ENCODE measurements at regions not wholly inside any gene's neighbourhood (a gene's known extent, or its start where the extent isn't known, plus 50 kb on each side); places are given as distances from the start of the nearest gene placed in this dataset.

DNA sequence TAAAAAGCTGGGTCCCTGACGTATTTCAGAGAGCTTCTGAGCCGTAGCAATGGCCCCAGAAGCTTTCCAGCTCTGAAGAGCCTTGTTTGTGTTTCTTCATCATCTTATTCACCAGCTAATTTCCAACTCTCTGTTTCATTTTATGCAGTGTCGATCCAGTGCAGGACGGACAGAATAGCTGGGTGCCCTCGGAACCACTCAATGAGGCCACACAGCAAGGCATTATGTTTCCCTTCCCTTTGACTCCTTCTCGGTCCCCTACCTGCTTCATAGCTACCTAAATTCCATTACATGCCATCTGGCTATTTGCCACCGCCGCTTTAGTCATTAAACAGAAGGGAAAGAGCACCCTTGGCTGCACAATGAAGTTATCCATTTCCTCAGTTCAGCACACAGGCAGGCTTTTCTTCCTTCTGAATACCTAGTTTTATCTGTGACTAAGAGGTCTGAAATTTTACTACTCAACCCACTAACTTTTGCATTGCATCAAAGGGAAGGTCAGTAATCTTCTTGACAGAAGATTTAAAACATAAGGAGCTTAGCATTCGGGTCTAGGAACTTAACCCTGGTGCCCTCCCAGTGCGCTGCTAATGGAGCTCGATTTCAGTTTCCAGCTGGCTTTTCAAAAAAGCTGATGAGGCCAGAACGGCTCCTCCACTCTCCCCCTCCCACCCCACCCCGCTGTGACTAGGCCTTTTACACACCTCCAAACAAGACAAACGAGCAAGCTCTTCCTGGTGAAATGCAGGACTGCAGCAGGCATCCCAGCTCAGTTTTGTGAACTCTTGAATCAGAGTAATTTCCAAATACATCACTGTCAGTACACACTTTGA lies 176.8 kb downstream of the GXYLT1 start:
- intact Hi-C loops (cut with micrococcal nuclease) = no loop called here
- Mint-ChIP-seq H3K9me3 (no peaks in the 10 kb centered on the region), H3K27ac (no peak overlapping the region), H3K4me1 (no peaks in the 10 kb centered on the region), H3K4me3 (no peak overlapping the region), H3K36me3 (ENCODE audit: low read depth) (no peaks in the 10 kb centered on the region), H3K27me3 (peaks cover 2% of the 10 kb centered on the region)
- TF ChIP-seq, protein P1, sequence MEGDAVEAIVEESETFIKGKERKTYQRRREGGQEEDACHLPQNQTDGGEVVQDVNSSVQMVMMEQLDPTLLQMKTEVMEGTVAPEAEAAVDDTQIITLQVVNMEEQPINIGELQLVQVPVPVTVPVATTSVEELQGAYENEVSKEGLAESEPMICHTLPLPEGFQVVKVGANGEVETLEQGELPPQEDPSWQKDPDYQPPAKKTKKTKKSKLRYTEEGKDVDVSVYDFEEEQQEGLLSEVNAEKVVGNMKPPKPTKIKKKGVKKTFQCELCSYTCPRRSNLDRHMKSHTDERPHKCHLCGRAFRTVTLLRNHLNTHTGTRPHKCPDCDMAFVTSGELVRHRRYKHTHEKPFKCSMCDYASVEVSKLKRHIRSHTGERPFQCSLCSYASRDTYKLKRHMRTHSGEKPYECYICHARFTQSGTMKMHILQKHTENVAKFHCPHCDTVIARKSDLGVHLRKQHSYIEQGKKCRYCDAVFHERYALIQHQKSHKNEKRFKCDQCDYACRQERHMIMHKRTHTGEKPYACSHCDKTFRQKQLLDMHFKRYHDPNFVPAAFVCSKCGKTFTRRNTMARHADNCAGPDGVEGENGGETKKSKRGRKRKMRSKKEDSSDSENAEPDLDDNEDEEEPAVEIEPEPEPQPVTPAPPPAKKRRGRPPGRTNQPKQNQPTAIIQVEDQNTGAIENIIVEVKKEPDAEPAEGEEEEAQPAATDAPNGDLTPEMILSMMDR (IDR thresholded peaks at IDR 0.05) = no peak
- ATAC-seq (ENCODE audit: low read depth) (no peak), DNase-seq (no peak)
- ChIA-PET POLR2A (no interaction called here), CTCF (no interaction called here)

DNA sequence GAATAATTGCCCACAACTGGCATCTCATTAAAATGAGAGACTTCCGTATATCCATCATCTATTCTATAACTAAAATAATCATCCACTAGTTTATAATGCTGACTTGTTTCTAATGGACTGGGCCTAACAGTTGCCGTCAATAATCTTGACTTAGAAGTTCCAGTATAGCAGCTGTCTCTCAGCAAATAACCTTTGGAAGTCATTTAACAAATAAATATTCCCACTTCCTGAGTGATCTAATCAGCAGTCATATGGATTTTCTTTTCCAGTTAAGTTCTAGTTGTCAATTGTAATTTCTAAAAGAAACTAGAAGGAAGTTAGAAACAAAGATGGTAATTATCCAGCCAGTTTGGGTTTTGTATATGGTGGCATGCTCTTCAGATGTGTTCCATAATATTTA lies 177.8 kb downstream of the GXYLT1 start:
- ChIA-PET CTCF (no interaction called here), POLR2A (no interaction called here)
- intact Hi-C loops (cut with micrococcal nuclease) = no loop called here
- ATAC-seq (ENCODE audit: low read depth) (no peak), DNase-seq (no peak)
- H3K27ac Mint-ChIP-seq = no peak overlapping the region
- TF ChIP-seq, protein P1 (IDR thresholded peaks at IDR 0.05) = no peak
- H3K4me3 Mint-ChIP-seq = no peak overlapping the region
- no peaks in the 10 kb centered on the region for H3K9me3 Mint-ChIP-seq
- H3K36me3 Mint-ChIP-seq (ENCODE audit: low read depth) = no peaks in the 10 kb centered on the region
- H3K4me1 Mint-ChIP-seq = no peaks in the 10 kb centered on the region
- H3K27me3 Mint-ChIP-seq = peaks cover 2% of the 10 kb centered on the region

DNA sequence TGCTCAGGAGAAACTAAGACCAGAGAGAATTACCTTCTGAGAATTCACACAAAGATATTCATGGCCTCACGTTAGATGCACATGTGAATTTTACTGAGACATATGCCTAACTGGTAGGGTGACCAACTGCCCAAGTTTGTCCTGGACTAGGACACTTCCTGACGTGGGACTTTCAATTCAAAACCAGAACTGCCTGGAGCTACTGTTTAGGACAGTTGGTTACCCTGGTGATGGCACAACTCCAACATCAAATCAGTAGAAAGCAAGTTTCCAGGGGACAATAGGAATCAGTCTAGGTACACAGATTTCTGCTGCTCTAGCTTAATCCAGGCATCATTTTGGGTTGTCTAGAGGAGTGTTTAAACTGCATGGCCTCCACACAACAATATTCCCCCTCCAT lies 178.7 kb downstream of the GXYLT1 start:
- ATAC-seq (ENCODE audit: low read depth) (no peak), DNase-seq (no peak)
- CTCF ChIA-PET = no interaction called here
- H3K27me3 Mint-ChIP-seq = peaks cover 2% of the 10 kb centered on the region
- H3K4me1 Mint-ChIP-seq = no peaks in the 10 kb centered on the region
- H3K36me3 Mint-ChIP-seq (ENCODE audit: low read depth) = no peaks in the 10 kb centered on the region
- H3K4me3 Mint-ChIP-seq = no peak overlapping the region
- no peaks in the 10 kb centered on the region for H3K9me3 Mint-ChIP-seq
- TF ChIP-seq, protein P1 (IDR thresholded peaks at IDR 0.05) = no peak
- intact Hi-C loops (cut with micrococcal nuclease) = no loop called here
- no peak overlapping the region for H3K27ac Mint-ChIP-seq
- POLR2A ChIA-PET = no interaction called here

DNA sequence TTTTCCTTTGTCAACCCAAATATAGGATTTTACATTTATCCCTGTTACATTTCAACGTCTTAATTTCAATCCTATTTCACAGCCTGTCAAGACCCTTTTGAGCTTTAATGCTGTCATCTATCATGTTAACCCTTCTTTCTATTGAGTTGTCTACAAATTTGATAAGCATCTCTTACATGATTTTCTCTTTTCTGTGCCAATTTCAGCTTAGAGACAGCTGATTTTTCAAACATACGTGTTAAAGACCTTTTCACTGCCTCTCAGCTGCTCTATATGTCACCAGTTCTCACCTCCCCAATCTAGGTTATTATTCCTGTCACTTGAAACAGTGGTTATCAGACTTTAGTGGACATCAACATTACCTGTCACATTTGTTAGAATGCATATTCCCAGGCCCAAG lies 181.3 kb downstream of the GXYLT1 start:
- H3K9me3 Mint-ChIP-seq = no peaks in the 10 kb centered on the region
- TF ChIP-seq, protein P1 (IDR thresholded peaks at IDR 0.05) = no peak
- peaks cover 2% of the 10 kb centered on the region for H3K27me3 Mint-ChIP-seq
- intact Hi-C loops (cut with micrococcal nuclease) = no loop called here
- no peak overlapping the region for H3K4me3 Mint-ChIP-seq
- ATAC-seq (ENCODE audit: low read depth) (no peak), DNase-seq (no peak)
- CTCF ChIA-PET = interaction anchor here (1.7 kb wide), 1 partner anchor 409 kb away, joined by 3 read pairs; no protein-coding TSS in a partner anchor
- POLR2A ChIA-PET = no interaction called here
- no peak overlapping the region for H3K27ac Mint-ChIP-seq
- H3K36me3 Mint-ChIP-seq (ENCODE audit: low read depth) = no peaks in the 10 kb centered on the region
- H3K4me1 Mint-ChIP-seq = no peaks in the 10 kb centered on the region

DNA sequence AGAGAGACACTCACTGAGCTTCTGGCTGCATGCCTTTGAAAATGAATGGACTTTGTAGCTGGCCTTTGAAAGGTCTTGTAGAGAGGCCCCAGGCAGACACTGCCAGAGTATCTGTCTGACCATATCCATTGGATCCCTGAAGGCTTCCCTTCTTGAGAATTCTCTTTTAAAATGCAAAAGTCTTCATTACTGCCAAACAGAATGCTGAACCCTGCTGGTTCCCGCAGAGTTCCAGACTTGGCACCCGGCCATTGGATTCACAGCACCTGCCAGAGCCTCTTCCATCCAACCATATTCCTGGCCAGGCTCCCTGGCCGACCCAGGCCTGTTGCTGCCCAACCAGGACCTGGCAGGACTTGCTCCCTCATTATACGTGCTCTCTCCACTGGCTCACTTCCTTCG lies 182.5 kb downstream of the GXYLT1 start:
- TF ChIP-seq, protein P1 (IDR thresholded peaks at IDR 0.05) = no peak
- intact Hi-C loops (cut with micrococcal nuclease) = no loop called here
- Mint-ChIP-seq H3K27ac (no peak overlapping the region), H3K27me3 (peaks cover 2% of the 10 kb centered on the region), H3K9me3 (no peaks in the 10 kb centered on the region), H3K36me3 (ENCODE audit: low read depth) (no peaks in the 10 kb centered on the region), H3K4me3 (no peak overlapping the region), H3K4me1 (no peaks in the 10 kb centered on the region)
- CTCF ChIA-PET = no interaction called here
- POLR2A ChIA-PET = no interaction called here
- DNase-seq (no peak), ATAC-seq (ENCODE audit: low read depth) (no peak)

Data from activated B cell treated with CpG ODN at 0.5 μM for 24 hours (primary cell).